HEK293 (cell line): ENCODE measurements at regions not wholly inside any gene's neighbourhood (a gene's known extent, or its start where the extent isn't known, plus 50 kb on each side); places are given as distances from the start of the nearest gene placed in this dataset.

ENCODE experiments used
- CTCF ChIA-PET: fragments of 350-600 bp; formaldehyde crosslinking; extraction: SDS; loops from one replicate; lab custom pipeline; 2021; ENCODE audit warnings: antibody characterized with exemption; lab: Yijun Ruan, JAX
- POLR2A ChIA-PET: fragments of 300-600 bp; formaldehyde crosslinking; extraction: SDS; loops from one replicate; lab custom pipeline; 2020; ENCODE audit warnings: antibody characterized with exemption, inconsistent platforms; lab: Yijun Ruan, JAX
- H3K27ac ChIP-seq: fragments of 200-500 bp; sonication (Bioruptor generic); 2 replicates; pipeline ENCODE4 v1.5.1; 2014; ENCODE audit warnings: low read depth, low read length, control low read depth, inconsistent platforms; ENCODE audit errors: extremely low read depth
- H3K36me3 ChIP-seq, 2 experiments: fragments of 200-500 bp in 1 of 2; sonication (Bioruptor generic) in 1 of 2; 1 replicate in 1 of 2; 2 replicates in 1 of 2; pipeline ENCODE4 v1.5.1; 2014 to 2017; ENCODE audit warnings: inconsistent platforms in 2 of 2, low read length in 2 of 2; ENCODE audit not compliant: control insufficient read depth in 2 of 2, insufficient read depth in 1 of 2
- H3K4me1 ChIP-seq: fragments of 200-500 bp; sonication (Bioruptor generic); 2 replicates; pipeline ENCODE4 v1.5.1; 2014; ENCODE audit warnings: mild to moderate bottlenecking, low read length, inconsistent platforms; ENCODE audit not compliant: control insufficient read depth, insufficient read depth
- H3K4me3 ChIP-seq: 2 replicates; pipeline ENCODE4 v1.5.1; 2011; ENCODE audit warnings: low read depth, mild to moderate bottlenecking, control low read depth, low read length, moderate library complexity
- H3K9me3 ChIP-seq: fragments of 200-500 bp; sonication (Bioruptor generic); 2 replicates; pipeline ENCODE4 v1.5.1; 2014; ENCODE audit warnings: low read depth, low read length, inconsistent platforms; ENCODE audit not compliant: control insufficient read depth, insufficient read depth
- IKZF3 ChIP-seq: fragments of 450-650 bp; IDR thresholded peaks from 2 replicates; pipeline ENCODE4 v1.5.0; 2018; ENCODE audit warnings: missing biosample characterization, mild to moderate bottlenecking, missing genetic modification characterization, moderate library complexity
- INSM2 ChIP-seq: fragments of 450-650 bp; formaldehyde crosslinking; IDR thresholded peaks from 2 replicates; pipeline ENCODE4 v1.5.1; 2016; ENCODE audit warnings: missing biosample characterization, missing genetic modification characterization
- KLF7 ChIP-seq: fragments of 450-650 bp; formaldehyde crosslinking; IDR thresholded peaks from 2 replicates; pipeline ENCODE4 v1.5.1; 2016; ENCODE audit warnings: missing biosample characterization, missing genetic modification characterization, borderline replicate concordance
- KLF9 ChIP-seq: fragments of 450-650 bp; formaldehyde crosslinking; IDR thresholded peaks from 2 replicates; pipeline ENCODE4 v1.5.1; 2016; ENCODE audit warnings: missing biosample characterization, missing genetic modification characterization, low read depth
- SP2 ChIP-seq: fragments of 450-650 bp; formaldehyde crosslinking; IDR thresholded peaks from 2 replicates; pipeline ENCODE4 v1.5.1; 2016; ENCODE audit warnings: missing biosample characterization, missing genetic modification characterization
- TCF7L2 ChIP-seq: IDR thresholded peaks from 2 replicates; pipeline ENCODE4 v1.6.1; 2011; ENCODE audit warnings: low read depth, mild to moderate bottlenecking, inconsistent platforms, low read length, moderate library complexity, borderline replicate concordance
- TRIM28 ChIP-seq: IDR thresholded peaks from 2 replicates; pipeline ENCODE4 v1.6.1; 2011; ENCODE audit warnings: low read length, control low read depth, borderline replicate concordance
- TSHZ1 ChIP-seq: fragments of 450-650 bp; formaldehyde crosslinking; IDR thresholded peaks from 2 replicates; pipeline ENCODE4 v1.5.1; 2016; ENCODE audit warnings: missing biosample characterization, missing genetic modification characterization, borderline replicate concordance
- YY1 ChIP-seq: fragments of 450-650 bp; formaldehyde crosslinking; IDR thresholded peaks from 2 replicates; pipeline ENCODE4 v1.5.1; 2018; ENCODE audit warnings: missing biosample characterization, missing genetic modification characterization
- ZBTB20 ChIP-seq: fragments of 450-650 bp; formaldehyde crosslinking; IDR thresholded peaks from 2 replicates; pipeline ENCODE4 v1.5.1; 2016; ENCODE audit warnings: missing biosample characterization, missing genetic modification characterization
- ZNF132 ChIP-seq: fragments of 450-650 bp; formaldehyde crosslinking; IDR thresholded peaks from 2 replicates; pipeline ENCODE4 v1.5.1; 2017; ENCODE audit warnings: missing biosample characterization, missing genetic modification characterization, borderline replicate concordance
- ZNF174 ChIP-seq: fragments of 450-650 bp; formaldehyde crosslinking; IDR thresholded peaks from 2 replicates; pipeline ENCODE4 v1.5.0; 2017; ENCODE audit warnings: missing biosample characterization, mild to moderate bottlenecking, missing genetic modification characterization
- ZNF19 ChIP-seq: fragments of 450-650 bp; formaldehyde crosslinking; IDR thresholded peaks from 2 replicates; pipeline ENCODE4; 2016; ENCODE audit warnings: missing biosample characterization, missing genetic modification characterization, low read depth
- ZNF202 ChIP-seq: fragments of 450-650 bp; formaldehyde crosslinking; IDR thresholded peaks from 2 replicates; pipeline ENCODE4 v1.5.1; 2016; ENCODE audit warnings: missing biosample characterization, missing genetic modification characterization, borderline replicate concordance
- ZNF24 ChIP-seq: fragments of 450-650 bp; formaldehyde crosslinking; IDR thresholded peaks from 2 replicates; pipeline ENCODE4 v1.5.1; 2016; ENCODE audit warnings: missing biosample characterization, missing genetic modification characterization
- ZNF266 ChIP-seq: fragments of 450-650 bp; formaldehyde crosslinking; IDR thresholded peaks from 2 replicates; pipeline ENCODE4 v1.5.1; 2016; ENCODE audit warnings: missing biosample characterization, missing genetic modification characterization, low read depth
- ZNF404 ChIP-seq: fragments of 450-650 bp; formaldehyde crosslinking; IDR thresholded peaks from 2 replicates; pipeline ENCODE4 v1.5.1; 2017; ENCODE audit warnings: missing biosample characterization, missing genetic modification characterization
- ZNF658 ChIP-seq: fragments of 450-650 bp; formaldehyde crosslinking; IDR thresholded peaks from 2 replicates; pipeline ENCODE4; 2016; ENCODE audit warnings: missing biosample characterization, missing genetic modification characterization
- ZNF707 ChIP-seq: fragments of 450-650 bp; formaldehyde crosslinking; IDR thresholded peaks from 2 replicates; pipeline ENCODE4 v1.5.1; 2016; ENCODE audit warnings: missing biosample characterization, missing genetic modification characterization
- ZNF768 ChIP-seq: fragments of 450-650 bp; formaldehyde crosslinking; IDR thresholded peaks from 2 replicates; pipeline ENCODE4 v1.5.1; 2018; ENCODE audit warnings: missing biosample characterization, mild to moderate bottlenecking, missing genetic modification characterization
- ZNF830 ChIP-seq: fragments of 450-650 bp; IDR thresholded peaks from 2 replicates; pipeline ENCODE4 v1.5.0; 2018; ENCODE audit warnings: missing biosample characterization, missing genetic modification characterization, low read depth, mild to moderate bottlenecking, moderate library complexity
- TF ChIP-seq, protein P1 (sequence below): fragments of 450-650 bp; formaldehyde crosslinking; IDR thresholded peaks from 2 replicates; pipeline ENCODE4 v1.5.1; 2016; ENCODE audit warnings: missing biosample characterization, missing genetic modification characterization
- TF ChIP-seq, protein P2 (sequence below): fragments of 450-650 bp; formaldehyde crosslinking; IDR thresholded peaks from 2 replicates; pipeline ENCODE4 v1.5.1; 2017; ENCODE audit warnings: missing biosample characterization, mild to moderate bottlenecking, missing genetic modification characterization, moderate library complexity
- TF ChIP-seq, protein P3 (sequence below): fragments of 450-650 bp; formaldehyde crosslinking; IDR thresholded peaks from 2 replicates; pipeline ENCODE4 v1.5.1; 2016; ENCODE audit warnings: missing biosample characterization, missing genetic modification characterization
- TF ChIP-seq, protein P4 (sequence below): fragments of 450-650 bp; formaldehyde crosslinking; IDR thresholded peaks from 2 replicates; pipeline ENCODE4 v1.5.1; 2016; ENCODE audit warnings: missing biosample characterization, missing genetic modification characterization

DNA sequence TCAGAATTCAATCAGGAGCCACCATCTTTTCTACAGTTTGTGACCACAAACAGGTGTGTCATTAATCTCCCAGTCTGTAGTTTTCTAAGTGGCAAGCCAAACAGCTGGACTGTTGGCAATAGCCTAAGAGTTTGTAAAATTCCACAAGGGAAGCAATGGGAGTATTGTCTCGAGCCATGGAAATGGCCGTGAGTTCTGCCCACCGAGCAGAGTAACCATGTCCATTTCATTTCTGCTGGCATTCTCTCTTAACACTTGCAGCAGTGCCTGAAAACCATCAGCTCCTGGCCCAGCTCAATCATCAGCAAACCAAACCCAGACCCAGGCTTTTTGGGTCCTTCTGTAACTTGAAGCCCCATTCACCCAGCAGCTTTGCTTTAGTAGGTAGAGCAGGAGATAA is 387.8 kb upstream of the CDH7 start (continued):
- TF ChIP-seq, protein P1, sequence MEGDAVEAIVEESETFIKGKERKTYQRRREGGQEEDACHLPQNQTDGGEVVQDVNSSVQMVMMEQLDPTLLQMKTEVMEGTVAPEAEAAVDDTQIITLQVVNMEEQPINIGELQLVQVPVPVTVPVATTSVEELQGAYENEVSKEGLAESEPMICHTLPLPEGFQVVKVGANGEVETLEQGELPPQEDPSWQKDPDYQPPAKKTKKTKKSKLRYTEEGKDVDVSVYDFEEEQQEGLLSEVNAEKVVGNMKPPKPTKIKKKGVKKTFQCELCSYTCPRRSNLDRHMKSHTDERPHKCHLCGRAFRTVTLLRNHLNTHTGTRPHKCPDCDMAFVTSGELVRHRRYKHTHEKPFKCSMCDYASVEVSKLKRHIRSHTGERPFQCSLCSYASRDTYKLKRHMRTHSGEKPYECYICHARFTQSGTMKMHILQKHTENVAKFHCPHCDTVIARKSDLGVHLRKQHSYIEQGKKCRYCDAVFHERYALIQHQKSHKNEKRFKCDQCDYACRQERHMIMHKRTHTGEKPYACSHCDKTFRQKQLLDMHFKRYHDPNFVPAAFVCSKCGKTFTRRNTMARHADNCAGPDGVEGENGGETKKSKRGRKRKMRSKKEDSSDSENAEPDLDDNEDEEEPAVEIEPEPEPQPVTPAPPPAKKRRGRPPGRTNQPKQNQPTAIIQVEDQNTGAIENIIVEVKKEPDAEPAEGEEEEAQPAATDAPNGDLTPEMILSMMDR (tag by site-specific recombination), result no peak
- TF ChIP-seq ZNF202, result no peak
- TF ChIP-seq IKZF3 (tag by site-specific recombination), result no peak
- TF ChIP-seq ZNF658, result no peak
- no peak for TF ChIP-seq KLF9 (tag by site-specific recombination)
- TF ChIP-seq ZNF24, result no peak
- no peak for TF ChIP-seq ZNF707 (tag by site-specific recombination)

- Histone ChIP-seq H3K36me3 (no peaks in the 10 kb centered on the region), H3K27ac (no peak overlapping the region), H3K4me1 (no peaks in the 10 kb centered on the region), H3K9me3 (no peaks in the 10 kb centered on the region), H3K4me3 (no peak overlapping the region)
- TF ChIP-seq, protein P2, sequence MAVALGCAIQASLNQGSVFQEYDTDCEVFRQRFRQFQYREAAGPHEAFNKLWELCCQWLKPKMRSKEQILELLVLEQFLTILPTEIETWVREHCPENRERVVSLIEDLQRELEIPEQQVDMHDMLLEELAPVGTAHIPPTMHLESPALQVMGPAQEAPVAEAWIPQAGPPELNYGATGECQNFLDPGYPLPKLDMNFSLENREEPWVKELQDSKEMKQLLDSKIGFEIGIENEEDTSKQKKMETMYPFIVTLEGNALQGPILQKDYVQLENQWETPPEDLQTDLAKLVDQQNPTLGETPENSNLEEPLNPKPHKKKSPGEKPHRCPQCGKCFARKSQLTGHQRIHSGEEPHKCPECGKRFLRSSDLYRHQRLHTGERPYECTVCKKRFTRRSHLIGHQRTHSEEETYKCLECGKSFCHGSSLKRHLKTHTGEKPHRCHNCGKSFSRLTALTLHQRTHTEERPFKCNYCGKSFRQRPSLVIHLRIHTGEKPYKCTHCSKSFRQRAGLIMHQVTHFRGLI (tag by site-specific recombination), result no peak
- TF ChIP-seq ZNF266 (no peak), ZNF19 (no peak)
- TF ChIP-seq, protein P3, sequence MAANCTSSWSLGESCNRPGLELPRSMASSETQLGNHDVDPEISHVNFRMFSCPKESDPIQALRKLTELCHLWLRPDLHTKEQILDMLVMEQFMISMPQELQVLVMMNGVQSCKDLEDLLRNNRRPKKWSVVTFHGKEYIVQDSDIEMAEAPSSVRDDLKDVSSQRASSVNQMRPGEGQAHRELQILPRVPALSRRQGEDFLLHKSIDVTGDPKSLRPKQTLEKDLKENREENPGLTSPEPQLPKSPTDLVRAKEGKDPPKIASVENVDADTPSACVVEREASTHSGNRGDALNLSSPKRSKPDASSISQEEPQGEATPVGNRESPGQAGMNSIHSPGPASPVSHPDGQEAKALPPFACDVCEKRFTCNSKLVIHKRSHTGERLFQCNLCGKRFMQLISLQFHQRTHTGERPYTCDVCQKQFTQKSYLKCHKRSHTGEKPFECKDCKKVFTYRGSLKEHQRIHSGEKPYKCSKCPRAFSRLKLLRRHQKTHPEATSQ, result no peak
- CTCF ChIA-PET, result no interaction called here
- POLR2A ChIA-PET, result no interaction called here
Measured at GRCh38 chr18:65359479-65359878, 391.3 kb upstream of the CDH7 start.

DNA sequence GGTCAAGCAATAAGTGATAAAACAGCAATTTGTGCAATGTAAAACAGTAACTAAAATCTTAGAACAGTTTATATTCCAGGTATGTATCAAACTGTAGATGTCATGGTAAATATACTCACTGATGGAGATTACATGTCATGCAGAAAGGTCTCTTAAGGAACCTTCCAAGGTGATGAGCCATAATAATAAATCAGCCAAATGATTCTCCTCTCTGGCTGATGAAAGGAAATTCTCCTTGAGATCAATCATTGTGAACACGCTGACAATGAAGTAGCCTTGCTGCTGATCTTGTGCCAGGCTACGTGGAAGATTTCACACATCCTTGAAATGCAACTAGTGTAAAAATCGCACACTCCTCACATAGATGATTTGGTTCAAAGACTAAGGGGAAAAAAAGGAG is 392.5 kb upstream of the CDH7 start:
- Histone ChIP-seq H3K36me3 (no peaks in the 10 kb centered on the region), H3K27ac (no peak overlapping the region), H3K9me3 (no peaks in the 10 kb centered on the region), H3K4me1 (no peaks in the 10 kb centered on the region), H3K4me3 (no peak overlapping the region)
- ChIA-PET POLR2A (no interaction called here), CTCF (no interaction called here)
- TF ChIP-seq YY1 (tag by site-specific recombination) (no peak), ZNF132 (no peak), ZBTB20 (tag by site-specific recombination) (no peak), SP2 (tag by site-specific recombination) (no peak), ZNF830 (no peak), ZNF404 (tag by site-specific recombination) (no peak), ZNF768 (tag by site-specific recombination) (no peak), INSM2 (tag by site-specific recombination) (no peak), TRIM28 (no peak), TCF7L2 (no peak), TSHZ1 (no peak), ZNF174 (tag by site-specific recombination) (no peak), KLF7 (tag by site-specific recombination) (no peak)
- TF ChIP-seq, protein P4, sequence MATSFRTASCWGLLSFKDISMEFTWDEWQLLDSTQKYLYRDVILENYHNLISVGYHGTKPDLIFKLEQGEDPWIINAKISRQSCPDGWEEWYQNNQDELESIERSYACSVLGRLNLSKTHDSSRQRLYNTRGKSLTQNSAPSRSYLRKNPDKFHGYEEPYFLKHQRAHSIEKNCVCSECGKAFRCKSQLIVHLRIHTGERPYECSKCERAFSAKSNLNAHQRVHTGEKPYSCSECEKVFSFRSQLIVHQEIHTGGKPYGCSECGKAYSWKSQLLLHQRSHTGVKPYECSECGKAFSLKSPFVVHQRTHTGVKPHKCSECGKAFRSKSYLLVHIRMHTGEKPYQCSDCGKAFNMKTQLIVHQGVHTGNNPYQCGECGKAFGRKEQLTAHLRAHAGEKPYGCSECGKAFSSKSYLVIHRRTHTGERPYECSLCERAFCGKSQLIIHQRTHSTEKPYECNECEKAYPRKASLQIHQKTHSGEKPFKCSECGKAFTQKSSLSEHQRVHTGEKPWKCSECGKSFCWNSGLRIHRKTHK (tag by site-specific recombination), result no peak
